ENCODE measurements at regions not wholly inside any gene's neighbourhood (a gene's known extent, or its start where the extent isn't known, plus 50 kb on each side); places are given as distances from the start of the nearest gene placed in this dataset.

GRCh38 chr12:60644076-60644475 lies 1048.2 kb downstream of the SLC16A7 start:
- no peaks in the 10 kb centered on the region for H3K4me1 ChIP-seq (ENCODE audit: insufficient read depth, low read length, poor library complexity, severe bottlenecking)
- H3K9ac ChIP-seq (ENCODE audit: low read depth, low read length, poor library complexity, severe bottlenecking) = no peak overlapping the region
- no peaks in the 10 kb centered on the region for H3F3A ChIP-seq (ENCODE audit: low read depth)
- no peak overlapping the region for H3K4me3 ChIP-seq (ENCODE audit: low read length, poor library complexity, severe bottlenecking)
- no peaks in the 10 kb centered on the region for H4K20me1 ChIP-seq (ENCODE audit: insufficient read depth, low read length, poor library complexity, severe bottlenecking)
- H3K36me3 ChIP-seq (ENCODE audit: insufficient read depth, low read length) = no peaks in the 10 kb centered on the region
- no peak overlapping the region for H3K4me2 ChIP-seq (ENCODE audit: low read depth, low read length, poor library complexity, severe bottlenecking)
- H3K79me2 ChIP-seq (ENCODE audit: insufficient read depth, low read length) = no peaks in the 10 kb centered on the region
- no peak overlapping the region for H2AFZ ChIP-seq (ENCODE audit: low read length)
- H3K9me3 ChIP-seq (ENCODE audit: insufficient read depth, low read depth, low read length) = no peaks in the 10 kb centered on the region; the same call in 1 of the 2 replicates
- H3K27me3 ChIP-seq (ENCODE audit: insufficient read depth, low read length, poor library complexity, severe bottlenecking) = no peaks in the 10 kb centered on the region
- H3K9me2 ChIP-seq (replicated peaks; ENCODE audit: low read depth, low read length) = no peaks in the 10 kb centered on the region
- TF ChIP-seq EZH2phosphoT487 (IDR thresholded peaks at IDR 0.05; ENCODE audit: borderline replicate concordance) = no peak
- TF ChIP-seq CTCF (conservative IDR thresholded peaks at IDR 0.05; ENCODE audit: low read length) = no peak; the same call in 1 of the 2 replicates

GRCh38 chr12:60666895-60667294 lies 1071.1 kb downstream of the SLC16A7 start:
- TF ChIP-seq CTCF (conservative IDR thresholded peaks at IDR 0.05; ENCODE audit: low read length) = no peak
- TF ChIP-seq EZH2phosphoT487 (IDR thresholded peaks at IDR 0.05; ENCODE audit: borderline replicate concordance) = no peak
- Histone ChIP-seq H3K4me3 (ENCODE audit: low read length, poor library complexity, severe bottlenecking) (no peak overlapping the region), H4K20me1 (ENCODE audit: insufficient read depth, low read length, poor library complexity, severe bottlenecking) (no peaks in the 10 kb centered on the region), H3F3A (ENCODE audit: low read depth) (no peaks in the 10 kb centered on the region), H3K79me2 (ENCODE audit: insufficient read depth, low read length) (no peaks in the 10 kb centered on the region), H3K9me3 (ENCODE audit: insufficient read depth, low read depth, low read length) (no peaks in the 10 kb centered on the region), H3K9ac (ENCODE audit: low read depth, low read length, poor library complexity, severe bottlenecking) (no peak overlapping the region), H2AFZ (ENCODE audit: low read length) (no peak overlapping the region), H3K4me1 (ENCODE audit: insufficient read depth, low read length, poor library complexity, severe bottlenecking) (no peaks in the 10 kb centered on the region), H3K9me2 (replicated peaks; ENCODE audit: low read depth, low read length) (no peaks in the 10 kb centered on the region), H3K36me3 (ENCODE audit: insufficient read depth, low read length) (no peaks in the 10 kb centered on the region), H3K27me3 (ENCODE audit: insufficient read depth, low read length, poor library complexity, severe bottlenecking) (no peaks in the 10 kb centered on the region), H3K4me2 (ENCODE audit: low read depth, low read length, poor library complexity, severe bottlenecking) (no peak overlapping the region)

- H3K79me2 ChIP-seq (ENCODE audit: insufficient read depth, low read length) = no peaks in the 10 kb centered on the region
- H3K4me3 ChIP-seq (ENCODE audit: low read length, poor library complexity, severe bottlenecking) = no peak overlapping the region
- H3K4me2 ChIP-seq (ENCODE audit: low read depth, low read length, poor library complexity, severe bottlenecking) = no peak overlapping the region
- no peak overlapping the region for H2AFZ ChIP-seq (ENCODE audit: low read length)
- H3F3A ChIP-seq (ENCODE audit: low read depth) = no peaks in the 10 kb centered on the region
- H3K9ac ChIP-seq (ENCODE audit: low read depth, low read length, poor library complexity, severe bottlenecking) = no peak overlapping the region
- H3K36me3 ChIP-seq (ENCODE audit: insufficient read depth, low read length) = no peaks in the 10 kb centered on the region
- H3K4me1 ChIP-seq (ENCODE audit: insufficient read depth, low read length, poor library complexity, severe bottlenecking) = no peaks in the 10 kb centered on the region
- no peaks in the 10 kb centered on the region for H3K27me3 ChIP-seq (ENCODE audit: insufficient read depth, low read length, poor library complexity, severe bottlenecking)
- no peaks in the 10 kb centered on the region for H3K9me3 ChIP-seq (ENCODE audit: insufficient read depth, low read depth, low read length)
- H3K9me2 ChIP-seq (replicated peaks; ENCODE audit: low read depth, low read length) = no peaks in the 10 kb centered on the region
- H4K20me1 ChIP-seq (ENCODE audit: insufficient read depth, low read length, poor library complexity, severe bottlenecking) = no peaks in the 10 kb centered on the region
- TF ChIP-seq CTCF (conservative IDR thresholded peaks at IDR 0.05; ENCODE audit: low read length) (no peak), EZH2phosphoT487 (IDR thresholded peaks at IDR 0.05; ENCODE audit: borderline replicate concordance) (no peak)
Measured at GRCh38 chr12:60672949-60673348, 1077.1 kb downstream of the SLC16A7 start.

All from Loucy (cell line).